NCI-H1694 treated with DMSO at 0.1 percent for 48 hours (cell line): ENCODE measurements at regions not wholly inside any gene's neighbourhood (a gene's known extent, or its start where the extent isn't known, plus 50 kb on each side); places are given as distances from the start of the nearest gene placed in this dataset.
A peak's percentile ranks its signal among the peaks of the same experiment; 100 is the strongest.
"Not testable (repeated sequence)": the region's sequence is repeated elsewhere in the genome, so short reads cannot be mapped to it uniquely, and the experiment has no call there.

ENCODE experiments used
- DNase-seq: peaks from one replicate; lab custom pipeline; 2025; lab: John Stamatoyannopoulos, UW

- DNase-seq = no peak
Observed at GRCh38 chr1:218494449-218494852, 149.3 kb downstream of the TGFB2 start.

GRCh38 chr1:218495931-218496330 lies 150.8 kb downstream of the TGFB2 start:
- DNase-seq = no peak

- DNase-seq = no peak
Observed at GRCh38 chr1:218496561-218496960, 151.4 kb downstream of the TGFB2 start.

- no peak for DNase-seq
Observed at GRCh38 chr1:218498056-218498938, 153.2 kb downstream of the TGFB2 start.

GRCh38 chr1:218499011-218499691 lies 154.0 kb downstream of the TGFB2 start:
- no peak for DNase-seq

- DNase-seq = no peak
Observed at GRCh38 chr1:218499911-218500310, 154.8 kb downstream of the TGFB2 start.

GRCh38 chr1:218501161-218501560 lies 156.0 kb downstream of the TGFB2 start:
- no peak for DNase-seq

- DNase-seq = no peak
Observed at GRCh38 chr1:218502383-218502782, 157.2 kb downstream of the TGFB2 start.

GRCh38 chr1:218503102-218503501 lies 158.0 kb downstream of the TGFB2 start:
- no peak for DNase-seq

GRCh38 chr1:218507355-218508002 lies 162.3 kb downstream of the TGFB2 start:
- DNase-seq = no peak

- no peak for DNase-seq
Observed at GRCh38 chr1:218510153-218510772, 165.1 kb downstream of the TGFB2 start.

- no peak for DNase-seq
Observed at GRCh38 chr1:218513328-218513727, 168.2 kb downstream of the TGFB2 start.

GRCh38 chr1:218514689-218515088 lies 169.6 kb downstream of the TGFB2 start:
- no peak for DNase-seq

GRCh38 chr1:218516526-218516925 lies 171.4 kb downstream of the TGFB2 start:
- DNase-seq = no peak

- DNase-seq = no peak
Observed at GRCh38 chr1:218517459-218517858, 172.3 kb downstream of the TGFB2 start.

GRCh38 chr1:218518216-218518740 lies 173.1 kb downstream of the TGFB2 start:
- no peak for DNase-seq

GRCh38 chr1:218520646-218521045 lies 175.5 kb downstream of the TGFB2 start:
- DNase-seq = not testable (repeated sequence)

- peak; percentile 18 for DNase-seq
Observed at GRCh38 chr1:218521414-218522169, 176.5 kb downstream of the TGFB2 start.

GRCh38 chr1:218524526-218524925 lies 179.4 kb downstream of the TGFB2 start:
- DNase-seq = no peak

GRCh38 chr1:218525031-218525430 lies 179.9 kb downstream of the TGFB2 start:
- no peak for DNase-seq

- no peak for DNase-seq
Observed at GRCh38 chr1:218525451-218526197, 180.5 kb downstream of the TGFB2 start.
